NB4 (cell line): ENCODE measurements at regions not wholly inside any gene's neighbourhood (a gene's known extent, or its start where the extent isn't known, plus 50 kb on each side); places are given as distances from the start of the nearest gene placed in this dataset.

Experiments used
- MYC ChIP-seq: IDR thresholded peaks from 2 replicates; pipeline ENCODE4 v1.6.1; 2011; ENCODE audit warnings: low read depth, low read length
- POLR2A ChIP-seq: IDR thresholded peaks from 2 replicates; pipeline ENCODE4 v1.6.1; 2011; ENCODE audit warnings: mild to moderate bottlenecking; ENCODE audit not compliant: insufficient read length; ENCODE audit errors: extremely low read depth
- TF ChIP-seq, protein P1 (sequence below): IDR thresholded peaks from one replicate; pipeline ENCODE4 v1.5.1; 2012; ENCODE audit warnings: low read depth, low read length

DNA sequence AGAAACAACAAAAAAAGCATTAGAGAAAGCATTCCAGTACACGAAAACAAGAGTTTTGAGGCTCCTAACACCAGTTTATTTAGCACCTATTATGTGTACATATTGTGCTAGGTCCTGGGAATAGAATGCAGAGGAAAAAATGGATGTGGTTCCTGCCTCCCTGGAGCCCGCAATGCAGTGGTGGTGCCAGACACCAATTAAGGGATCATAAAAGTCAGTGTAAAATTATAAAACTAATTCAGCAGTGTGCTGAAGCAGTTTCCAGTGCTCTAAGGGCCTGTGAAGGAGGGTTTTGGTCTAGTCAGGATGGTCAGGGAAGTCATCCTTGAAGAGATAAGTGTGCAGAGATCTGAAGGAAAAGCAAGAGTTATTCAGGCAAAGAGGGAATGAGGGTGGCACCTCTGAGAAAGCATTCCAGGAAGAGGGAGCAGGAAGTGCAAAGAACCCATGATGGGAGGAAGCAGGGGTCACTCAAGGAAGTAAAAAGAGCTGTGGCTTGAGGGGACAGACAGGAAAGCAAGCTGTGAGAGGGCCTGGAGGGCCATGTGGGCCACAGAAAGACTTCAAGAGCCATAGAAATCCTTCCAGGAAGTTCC lies 65.2 kb upstream of the IFNLR1 start:
- TF ChIP-seq MYC (no peak), POLR2A (no peak)
- TF ChIP-seq, protein P1, sequence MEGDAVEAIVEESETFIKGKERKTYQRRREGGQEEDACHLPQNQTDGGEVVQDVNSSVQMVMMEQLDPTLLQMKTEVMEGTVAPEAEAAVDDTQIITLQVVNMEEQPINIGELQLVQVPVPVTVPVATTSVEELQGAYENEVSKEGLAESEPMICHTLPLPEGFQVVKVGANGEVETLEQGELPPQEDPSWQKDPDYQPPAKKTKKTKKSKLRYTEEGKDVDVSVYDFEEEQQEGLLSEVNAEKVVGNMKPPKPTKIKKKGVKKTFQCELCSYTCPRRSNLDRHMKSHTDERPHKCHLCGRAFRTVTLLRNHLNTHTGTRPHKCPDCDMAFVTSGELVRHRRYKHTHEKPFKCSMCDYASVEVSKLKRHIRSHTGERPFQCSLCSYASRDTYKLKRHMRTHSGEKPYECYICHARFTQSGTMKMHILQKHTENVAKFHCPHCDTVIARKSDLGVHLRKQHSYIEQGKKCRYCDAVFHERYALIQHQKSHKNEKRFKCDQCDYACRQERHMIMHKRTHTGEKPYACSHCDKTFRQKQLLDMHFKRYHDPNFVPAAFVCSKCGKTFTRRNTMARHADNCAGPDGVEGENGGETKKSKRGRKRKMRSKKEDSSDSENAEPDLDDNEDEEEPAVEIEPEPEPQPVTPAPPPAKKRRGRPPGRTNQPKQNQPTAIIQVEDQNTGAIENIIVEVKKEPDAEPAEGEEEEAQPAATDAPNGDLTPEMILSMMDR: no peak
